HG02885 (cell line): ENCODE measurements at regions not wholly inside any gene's neighbourhood (a gene's known extent, or its start where the extent isn't known, plus 50 kb on each side); places are given as distances from the start of the nearest gene placed in this dataset.
"Not testable (repeated sequence)": the region's sequence is repeated elsewhere in the genome, so short reads cannot be mapped to it uniquely, and the experiment has no call there.

ENCODE experiments used
- ATAC-seq: cut with Tn5 transposase; IDR thresholded peaks from one replicate; pipeline ENCODE4 v1.9.1; 2021; ENCODE audit warnings: mild to moderate bottlenecking; ENCODE audit not compliant: unreplicated experiment, poor library complexity

- no peak for ATAC-seq
Observed at GRCh38 chr3:66629150-66629981, 128.5 kb upstream of the LRIG1 start.

GRCh38 chr3:66629982-66630368 is 129.2 kb upstream of the LRIG1 start:
- ATAC-seq, result no peak

DNA sequence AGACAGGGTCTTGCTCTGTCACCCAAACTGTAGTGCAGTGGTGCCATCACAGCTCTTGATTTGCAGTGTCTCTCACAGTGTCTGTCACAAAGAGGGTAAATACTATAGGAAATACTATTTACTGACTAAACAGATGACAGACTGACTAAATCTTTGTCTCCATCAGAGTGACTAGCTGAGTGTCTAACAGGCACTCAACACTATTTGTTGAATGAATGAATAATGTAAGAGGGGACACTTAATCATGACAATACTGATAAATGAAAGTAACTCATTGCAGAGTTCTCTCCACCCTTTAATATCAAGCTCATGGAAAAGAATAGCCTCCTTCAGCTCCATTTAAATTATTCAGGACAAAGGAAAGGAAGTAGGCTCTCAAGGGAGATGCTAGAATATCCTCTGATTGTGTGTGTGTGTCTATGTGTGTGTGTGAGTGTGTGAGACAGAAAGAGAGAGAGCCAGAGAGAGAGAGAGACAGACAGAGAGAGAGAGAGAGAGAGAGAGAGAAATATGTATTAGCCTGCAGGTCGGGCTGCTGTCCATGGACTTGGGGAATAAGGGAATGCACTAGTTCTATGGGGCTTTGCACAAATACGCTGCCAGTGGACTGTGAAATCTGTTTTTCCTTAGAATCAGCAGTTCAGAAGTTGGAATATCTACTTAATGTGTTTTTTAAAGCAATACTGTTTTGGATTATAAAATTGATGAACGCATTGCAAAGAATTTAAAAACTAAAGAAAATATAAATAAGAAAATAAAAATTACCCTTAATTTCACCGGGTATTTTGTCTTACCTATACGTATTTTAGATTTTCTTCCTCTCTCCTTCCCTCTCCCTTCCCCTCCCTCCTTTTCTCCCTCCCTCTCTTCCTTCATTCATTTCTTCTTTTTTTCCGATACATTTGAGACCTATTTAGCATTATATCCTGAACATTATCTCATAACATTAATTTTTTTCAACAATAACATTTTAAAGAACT is 132.9 kb upstream of the LRIG1 start:
- ATAC-seq, result no peak

GRCh38 chr3:66638717-66639116 is 137.9 kb upstream of the LRIG1 start:
- ATAC-seq, result peak; percentile 73

GRCh38 chr3:66639809-66640356 is 139.1 kb upstream of the LRIG1 start:
- ATAC-seq, result no peak

- ATAC-seq, result no peak
Observed at GRCh38 chr3:66642019-66642418, 141.2 kb upstream of the LRIG1 start.

GRCh38 chr3:66642484-66642883 is 141.7 kb upstream of the LRIG1 start:
- no peak for ATAC-seq

DNA sequence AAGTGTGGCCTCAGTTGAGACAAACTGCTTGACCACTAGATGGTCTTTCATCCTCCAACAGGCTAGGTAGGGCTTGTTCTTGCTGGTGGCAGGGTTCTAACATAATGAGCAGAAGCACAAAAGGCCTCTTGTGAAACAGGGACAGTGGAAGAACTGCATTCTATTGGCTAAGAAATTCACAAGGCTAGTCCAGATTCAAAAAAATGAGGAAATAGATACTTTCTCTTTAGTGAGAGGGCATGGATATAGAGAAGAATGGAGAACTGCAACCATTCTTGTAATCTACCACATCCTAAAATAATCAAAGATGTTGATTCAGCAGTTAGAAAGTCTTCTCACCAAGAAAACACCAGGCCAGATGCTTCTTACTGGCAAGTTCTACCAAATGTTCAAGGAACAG is 143.7 kb upstream of the LRIG1 start:
- ATAC-seq, result no peak

DNA sequence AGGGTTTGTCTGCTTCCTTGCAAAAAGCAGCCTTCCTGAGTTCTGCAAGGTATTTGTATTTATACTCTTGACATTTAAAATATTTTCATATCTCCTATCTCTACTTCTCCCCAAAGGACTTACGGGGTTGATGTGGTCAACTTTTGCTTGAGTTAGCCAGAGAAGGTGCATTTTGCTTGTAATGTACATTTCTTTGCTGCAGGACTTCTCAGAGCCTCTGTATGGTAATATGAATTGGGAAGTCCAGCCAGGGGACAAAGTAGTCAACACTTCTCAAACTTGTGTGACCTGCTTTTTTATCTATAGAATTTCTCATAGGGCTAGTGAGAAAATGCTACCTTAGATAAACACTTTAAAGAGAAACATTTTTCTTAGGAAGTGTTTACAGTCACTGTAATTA is 148.2 kb upstream of the LRIG1 start:
- no peak for ATAC-seq

DNA sequence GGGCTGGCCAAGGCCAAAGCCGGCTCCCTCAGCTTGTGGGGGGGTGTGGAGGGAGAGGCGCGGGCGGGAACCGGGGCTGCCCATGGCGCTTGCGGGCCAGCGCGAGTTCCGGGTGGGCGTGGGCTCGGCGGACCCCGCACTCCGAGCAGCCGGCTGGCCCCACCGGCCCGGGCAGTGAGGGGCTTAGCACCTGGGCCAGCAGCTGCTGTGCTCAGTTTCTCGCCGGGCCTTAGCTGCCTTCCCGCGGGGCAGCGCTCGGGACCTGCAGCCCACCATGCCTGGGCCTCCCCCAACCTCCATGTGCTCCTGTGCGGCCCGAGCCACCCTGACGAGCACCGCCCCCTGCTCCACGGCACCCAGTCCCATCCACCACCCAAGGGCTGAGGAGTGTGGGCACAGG is 150.7 kb upstream of the LRIG1 start:
- not testable (repeated sequence) for ATAC-seq

DNA sequence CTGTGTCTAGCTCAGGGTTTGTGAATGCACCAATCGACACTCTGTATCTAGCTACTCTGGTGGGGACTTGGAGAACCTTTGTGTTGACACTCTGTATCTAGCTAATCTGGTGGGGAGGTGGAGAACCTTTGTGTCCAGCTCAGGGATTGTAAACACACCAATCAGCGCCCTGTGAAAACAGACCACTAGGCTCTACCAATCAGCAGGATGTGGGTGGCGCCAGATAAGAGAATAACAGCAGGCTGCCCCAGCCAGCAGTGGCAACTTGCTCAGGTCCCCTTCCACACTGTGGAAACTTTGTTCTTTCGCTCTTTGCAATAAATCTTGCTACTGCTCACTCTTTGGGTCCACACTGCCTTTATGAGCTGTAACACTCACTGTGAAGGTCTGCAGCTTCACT is 151.3 kb upstream of the LRIG1 start:
- not testable (repeated sequence) for ATAC-seq

DNA sequence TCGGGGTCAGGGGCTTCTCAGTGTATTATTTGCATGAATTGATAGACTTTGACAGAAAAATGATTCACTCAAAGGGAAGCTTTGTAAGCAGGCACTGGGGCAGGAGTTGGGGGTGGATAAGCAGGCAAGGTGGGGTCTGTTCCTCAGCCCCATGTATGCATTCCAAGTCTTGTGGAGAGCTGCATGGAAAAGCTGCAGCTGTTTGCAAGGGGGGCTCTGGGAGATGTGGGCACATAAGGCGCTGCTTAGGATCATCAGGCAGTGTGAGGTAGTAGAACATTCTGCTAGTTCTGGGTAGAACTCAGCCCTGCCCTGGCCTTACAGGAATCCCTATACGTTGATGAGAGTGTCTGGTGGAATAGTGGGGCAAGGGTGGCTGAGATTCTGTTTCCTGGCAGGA is 154.2 kb upstream of the LRIG1 start:
- no peak for ATAC-seq

- ATAC-seq, result no peak
Observed at GRCh38 chr3:66655671-66656070, 154.8 kb upstream of the LRIG1 start.

DNA sequence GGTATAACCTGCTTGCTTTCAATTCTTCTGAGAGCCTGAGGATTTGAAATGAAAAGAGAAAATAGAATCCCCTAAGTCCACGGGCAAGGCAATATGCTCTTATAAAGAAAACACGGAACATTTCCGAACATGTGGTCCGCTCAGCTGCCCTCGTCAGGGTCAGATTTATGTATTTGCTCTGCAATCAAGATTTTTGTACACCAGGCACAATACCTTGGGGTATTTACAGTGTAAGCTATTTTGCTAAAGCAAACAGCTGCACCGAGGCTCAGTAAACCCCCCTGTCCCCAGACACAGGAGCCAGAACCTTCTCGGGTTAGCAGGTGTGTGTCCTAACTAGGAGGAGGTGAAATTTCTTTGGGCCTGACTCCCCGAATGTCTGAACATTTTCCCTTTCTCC is 155.8 kb upstream of the LRIG1 start:
- ATAC-seq, result no peak

DNA sequence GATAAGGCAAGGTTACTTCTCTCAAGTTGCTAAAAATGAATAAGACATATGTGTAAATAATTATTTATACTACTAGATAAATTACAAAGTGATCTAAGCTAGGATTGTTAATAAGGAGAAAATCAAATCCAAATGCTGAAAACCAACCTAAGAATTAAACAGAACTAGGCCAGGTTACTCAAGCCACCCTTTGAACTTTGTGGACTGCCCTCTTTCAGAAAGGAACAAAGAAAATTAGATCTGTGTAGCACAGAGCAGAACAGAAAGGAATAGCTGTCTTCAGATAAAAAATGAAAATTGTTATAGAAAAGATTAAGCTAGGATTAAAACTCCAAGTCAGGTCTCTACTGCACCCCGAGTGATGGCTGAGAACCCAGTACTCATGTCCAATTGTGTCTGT is 158.2 kb upstream of the LRIG1 start:
- ATAC-seq, result no peak

GRCh38 chr3:66661628-66662027 is 160.8 kb upstream of the LRIG1 start:
- no peak for ATAC-seq

DNA sequence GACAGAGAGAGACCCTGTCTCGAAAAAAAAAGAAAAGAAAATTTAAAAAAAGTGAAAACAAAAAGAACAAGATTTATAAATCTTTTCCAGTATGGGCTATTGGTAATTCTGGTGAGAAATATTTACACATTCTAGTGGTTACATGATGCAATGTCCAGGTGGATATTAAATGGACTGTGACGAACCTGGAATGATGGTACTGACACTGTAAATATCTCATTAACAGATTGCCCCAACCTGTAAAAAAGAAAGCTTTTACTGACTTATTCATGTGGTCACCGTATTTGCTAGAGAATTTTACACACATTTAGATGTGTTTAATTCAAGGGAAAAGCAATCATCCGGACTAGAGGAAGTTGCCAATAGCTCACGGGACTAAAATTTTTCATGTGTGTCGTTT is 162.1 kb upstream of the LRIG1 start:
- no peak for ATAC-seq

DNA sequence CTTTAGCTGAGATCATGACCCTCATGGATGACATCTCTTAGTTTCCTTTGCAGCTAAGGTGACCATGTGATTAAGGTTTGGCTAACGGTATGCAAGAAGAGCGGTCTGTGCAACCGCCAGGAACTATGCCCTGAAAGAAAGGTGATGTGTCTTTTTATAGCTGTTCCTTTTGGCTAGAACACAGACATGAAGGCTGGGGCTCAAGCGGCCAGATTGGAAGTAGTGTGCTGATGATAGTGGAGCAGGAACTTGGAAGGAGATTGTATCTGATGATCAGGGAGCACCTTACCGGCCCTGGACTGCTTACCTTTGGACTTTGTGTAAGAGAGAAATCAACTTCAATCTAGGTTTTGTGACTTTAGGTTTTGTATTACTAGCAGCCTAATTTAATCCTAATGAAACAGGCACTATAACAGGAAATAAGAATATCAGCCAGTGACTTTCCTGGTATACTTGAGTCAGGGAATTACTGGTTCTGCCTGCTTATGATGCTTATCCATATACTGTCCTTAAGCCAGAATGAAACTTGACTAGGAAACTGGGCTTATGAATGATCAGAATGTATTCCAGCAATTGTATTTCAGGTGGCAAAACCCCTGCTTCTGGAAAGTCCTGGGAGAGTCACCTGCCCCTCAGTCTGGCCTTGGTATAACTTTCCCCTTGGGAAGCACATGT is 164.3 kb upstream of the LRIG1 start:
- no peak for ATAC-seq

DNA sequence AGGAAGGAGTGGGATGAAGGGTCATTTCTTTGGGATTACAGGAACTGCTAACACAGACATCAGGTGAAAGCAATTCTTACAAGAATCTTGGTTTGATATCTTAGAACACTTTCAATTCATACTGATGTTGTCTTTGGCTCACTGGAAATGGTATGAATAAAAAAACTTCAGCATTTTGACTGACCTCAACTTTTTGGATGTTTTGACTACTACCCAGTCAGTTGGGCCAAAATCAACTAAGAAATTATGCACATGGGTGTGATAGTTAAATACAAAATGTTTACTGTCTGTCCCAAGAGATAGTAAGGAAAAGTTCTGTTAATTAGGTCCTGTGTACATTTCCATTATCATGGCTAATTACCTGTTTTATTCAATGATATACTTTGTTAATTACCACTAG is 165.5 kb upstream of the LRIG1 start:
- no peak for ATAC-seq

DNA sequence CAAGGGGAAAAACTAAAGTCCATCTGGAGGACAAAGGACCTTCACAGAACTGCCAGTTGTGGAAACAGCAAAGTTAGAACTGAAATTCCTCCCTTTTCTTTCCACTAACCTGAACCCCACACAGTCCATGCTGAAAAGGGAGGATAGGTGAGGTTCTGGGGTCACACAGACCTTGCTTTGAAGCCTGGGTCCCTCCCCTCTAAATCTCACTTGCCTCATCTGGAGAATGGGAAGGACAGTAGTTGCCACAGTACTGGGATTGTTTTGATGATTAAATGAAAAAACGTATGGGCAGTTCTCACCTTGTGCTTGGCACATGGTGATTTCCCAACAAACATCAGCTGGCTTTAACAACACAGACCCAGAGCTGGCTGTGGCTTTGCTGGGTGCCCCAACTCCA is 166.4 kb upstream of the LRIG1 start:
- ATAC-seq, result no peak

DNA sequence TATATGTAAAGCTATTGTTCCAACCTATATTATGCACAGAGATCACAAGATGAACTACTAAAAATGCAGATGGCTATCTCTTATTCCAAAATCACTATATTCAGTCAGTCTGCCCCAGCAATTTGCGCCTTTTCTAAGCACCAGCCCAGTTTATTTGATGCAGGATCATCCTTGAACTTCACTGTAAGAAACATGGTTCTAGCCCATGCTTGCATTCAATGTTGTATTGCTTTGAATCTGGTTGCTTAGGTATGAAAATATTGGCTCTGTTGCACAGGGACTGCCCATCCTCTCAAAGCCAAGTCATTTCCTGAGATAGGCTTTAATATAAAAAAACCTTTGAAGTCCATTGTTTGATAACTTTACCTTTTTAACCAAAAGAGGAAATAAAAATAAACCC is 170.5 kb upstream of the LRIG1 start:
- ATAC-seq, result no peak
